ENCODE measurements at regions not wholly inside any gene's neighbourhood (a gene's known extent, or its start where the extent isn't known, plus 50 kb on each side); places are given as distances from the start of the nearest gene placed in this dataset.

DNA sequence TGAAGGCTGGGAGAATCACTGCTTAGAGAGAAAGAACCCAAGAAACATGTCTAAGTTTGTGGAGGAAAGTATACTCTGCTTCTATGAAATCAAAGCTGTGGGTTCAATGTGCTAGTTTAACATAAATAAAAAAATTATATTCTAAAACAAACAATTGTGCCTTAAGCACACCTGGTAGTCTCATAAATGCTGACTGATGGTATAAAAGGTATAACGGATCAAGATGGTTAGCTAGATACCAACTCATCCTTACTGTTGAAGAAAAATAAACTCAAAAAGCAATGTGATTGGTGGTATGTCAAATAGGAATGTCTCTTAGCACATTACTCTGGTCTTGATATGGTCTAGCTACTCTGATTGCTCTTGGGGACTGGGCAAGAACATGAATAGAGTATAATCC, 117.8 kb downstream of the SLC41A2 start:
- Histone ChIP-seq H3K27ac (ENCODE audit: low read depth, low read length, poor library complexity, severe bottlenecking) (no peak overlapping the region), H3K9me3 (ENCODE audit: low read length) (no peaks in the 10 kb centered on the region), H3K4me3 (ENCODE audit: low read depth, low read length, poor library complexity, severe bottlenecking) (no peak overlapping the region), H4K20me1 (ENCODE audit: insufficient read depth, low read length) (no peaks in the 10 kb centered on the region), H3K9ac (ENCODE audit: low read length) (no peak overlapping the region), H3F3A (ENCODE audit: insufficient read depth, low read length) (no peaks in the 10 kb centered on the region), H3K79me2 (ENCODE audit: insufficient read depth, low read length) (no peaks in the 10 kb centered on the region), H3K4me2 (ENCODE audit: low read length) (no peak overlapping the region), H3K36me3 (ENCODE audit: insufficient read depth, low read length) (no peaks in the 10 kb centered on the region), H2AFZ (ENCODE audit: low read length) (no peak overlapping the region), H3K27me3 (ENCODE audit: insufficient read depth, low read length) (no peaks in the 10 kb centered on the region), H3K4me1 (ENCODE audit: insufficient read depth, low read length, severe bottlenecking) (no peaks in the 10 kb centered on the region), H3K9me2 (ENCODE audit: low read depth, low read length) (no peaks in the 10 kb centered on the region)
- TF ChIP-seq, protein P1, sequence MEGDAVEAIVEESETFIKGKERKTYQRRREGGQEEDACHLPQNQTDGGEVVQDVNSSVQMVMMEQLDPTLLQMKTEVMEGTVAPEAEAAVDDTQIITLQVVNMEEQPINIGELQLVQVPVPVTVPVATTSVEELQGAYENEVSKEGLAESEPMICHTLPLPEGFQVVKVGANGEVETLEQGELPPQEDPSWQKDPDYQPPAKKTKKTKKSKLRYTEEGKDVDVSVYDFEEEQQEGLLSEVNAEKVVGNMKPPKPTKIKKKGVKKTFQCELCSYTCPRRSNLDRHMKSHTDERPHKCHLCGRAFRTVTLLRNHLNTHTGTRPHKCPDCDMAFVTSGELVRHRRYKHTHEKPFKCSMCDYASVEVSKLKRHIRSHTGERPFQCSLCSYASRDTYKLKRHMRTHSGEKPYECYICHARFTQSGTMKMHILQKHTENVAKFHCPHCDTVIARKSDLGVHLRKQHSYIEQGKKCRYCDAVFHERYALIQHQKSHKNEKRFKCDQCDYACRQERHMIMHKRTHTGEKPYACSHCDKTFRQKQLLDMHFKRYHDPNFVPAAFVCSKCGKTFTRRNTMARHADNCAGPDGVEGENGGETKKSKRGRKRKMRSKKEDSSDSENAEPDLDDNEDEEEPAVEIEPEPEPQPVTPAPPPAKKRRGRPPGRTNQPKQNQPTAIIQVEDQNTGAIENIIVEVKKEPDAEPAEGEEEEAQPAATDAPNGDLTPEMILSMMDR (IDR thresholded peaks at IDR 0.05; ENCODE audit: low read length): no peak
- TF ChIP-seq EZH2 (IDR thresholded peaks at IDR 0.05; ENCODE audit: borderline replicate concordance, low read length): no peak

DNA sequence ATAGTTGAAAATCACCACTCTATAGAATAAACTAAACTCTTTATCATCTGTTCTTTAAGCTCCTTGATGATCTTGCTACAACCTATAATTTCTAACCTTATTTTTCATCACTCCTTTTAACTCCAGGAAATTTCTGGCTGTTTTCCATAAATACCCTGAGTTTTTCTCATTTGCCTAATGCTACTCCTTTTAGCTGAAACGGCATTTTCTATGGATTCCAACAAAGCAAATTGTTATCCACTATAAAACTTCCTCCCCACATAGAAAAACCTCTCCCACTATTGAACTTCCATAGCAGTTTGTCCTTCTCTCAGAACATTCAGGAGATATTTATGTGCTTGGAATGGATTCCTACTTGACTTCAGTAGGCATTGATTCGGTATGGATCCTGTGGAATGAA, 122.8 kb downstream of the SLC41A2 start:
- no peaks in the 10 kb centered on the region for H3K4me1 ChIP-seq (ENCODE audit: insufficient read depth, low read length, severe bottlenecking)
- H3K27me3 ChIP-seq (ENCODE audit: insufficient read depth, low read length): no peaks in the 10 kb centered on the region
- H2AFZ ChIP-seq (ENCODE audit: low read length): no peak overlapping the region
- no peak overlapping the region for H3K9ac ChIP-seq (ENCODE audit: low read length)
- H3K36me3 ChIP-seq (ENCODE audit: insufficient read depth, low read length): no peaks in the 10 kb centered on the region
- H3K9me3 ChIP-seq (ENCODE audit: low read length): no peaks in the 10 kb centered on the region
- H3K27ac ChIP-seq (ENCODE audit: low read depth, low read length, poor library complexity, severe bottlenecking): no peak overlapping the region
- no peak for TF ChIP-seq EZH2 (IDR thresholded peaks at IDR 0.05; ENCODE audit: borderline replicate concordance, low read length)
- TF ChIP-seq, protein P1 (IDR thresholded peaks at IDR 0.05; ENCODE audit: low read length): no peak
- H3K79me2 ChIP-seq (ENCODE audit: insufficient read depth, low read length): no peaks in the 10 kb centered on the region
- H4K20me1 ChIP-seq (ENCODE audit: insufficient read depth, low read length): no peaks in the 10 kb centered on the region
- H3K9me2 ChIP-seq (ENCODE audit: low read depth, low read length): no peaks in the 10 kb centered on the region
- H3K4me3 ChIP-seq (ENCODE audit: low read depth, low read length, poor library complexity, severe bottlenecking): no peak overlapping the region
- no peaks in the 10 kb centered on the region for H3F3A ChIP-seq (ENCODE audit: insufficient read depth, low read length)
- no peak overlapping the region for H3K4me2 ChIP-seq (ENCODE audit: low read length)

DNA sequence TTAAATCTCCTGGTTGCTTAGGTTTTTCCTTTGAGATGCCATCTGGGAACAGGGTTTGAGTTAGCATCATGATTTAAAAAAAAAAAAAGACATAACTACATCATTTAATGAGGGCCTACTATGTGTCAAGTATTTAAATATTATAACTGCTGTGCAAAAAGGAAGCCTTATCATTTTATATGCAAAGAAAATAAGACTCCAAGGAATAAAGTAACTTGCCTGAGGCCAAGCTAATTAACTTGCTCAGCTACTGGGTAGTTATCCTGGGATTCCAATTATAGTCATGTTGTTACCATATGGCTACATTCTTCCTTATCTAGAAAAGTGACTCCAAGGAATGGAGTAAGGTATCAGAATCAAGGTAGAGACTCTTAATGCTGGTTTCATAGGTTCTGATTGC, 123.5 kb downstream of the SLC41A2 start:
- H3K9ac ChIP-seq (ENCODE audit: low read length): no peak overlapping the region
- no peaks in the 10 kb centered on the region for H3F3A ChIP-seq (ENCODE audit: insufficient read depth, low read length)
- no peaks in the 10 kb centered on the region for H3K36me3 ChIP-seq (ENCODE audit: insufficient read depth, low read length)
- H3K9me2 ChIP-seq (ENCODE audit: low read depth, low read length): no peaks in the 10 kb centered on the region
- no peak overlapping the region for H3K4me2 ChIP-seq (ENCODE audit: low read length)
- no peak overlapping the region for H3K4me3 ChIP-seq (ENCODE audit: low read depth, low read length, poor library complexity, severe bottlenecking)
- no peaks in the 10 kb centered on the region for H4K20me1 ChIP-seq (ENCODE audit: insufficient read depth, low read length)
- H3K9me3 ChIP-seq (ENCODE audit: low read length): no peaks in the 10 kb centered on the region
- H3K4me1 ChIP-seq (ENCODE audit: insufficient read depth, low read length, severe bottlenecking): no peaks in the 10 kb centered on the region
- TF ChIP-seq, protein P1 (IDR thresholded peaks at IDR 0.05; ENCODE audit: low read length): no peak
- no peak for TF ChIP-seq EZH2 (IDR thresholded peaks at IDR 0.05; ENCODE audit: borderline replicate concordance, low read length)
- H3K27me3 ChIP-seq (ENCODE audit: insufficient read depth, low read length): no peaks in the 10 kb centered on the region
- H3K79me2 ChIP-seq (ENCODE audit: insufficient read depth, low read length): no peaks in the 10 kb centered on the region
- no peak overlapping the region for H2AFZ ChIP-seq (ENCODE audit: low read length)
- no peak overlapping the region for H3K27ac ChIP-seq (ENCODE audit: low read depth, low read length, poor library complexity, severe bottlenecking)

Data from OCI-LY1 (cell line).